IMR-90 (cell line): ENCODE measurements at regions not wholly inside any gene's neighbourhood (a gene's known extent, or its start where the extent isn't known, plus 50 kb on each side); places are given as distances from the start of the nearest gene placed in this dataset.

Experiments used
- ATAC-seq: fragments of 200-7000 bp; cut with Tn5 transposase; 2 replicates; pipeline ENCODE4 v1.9.1; 2020; ENCODE audit warnings: low read depth, mild to moderate bottlenecking, moderate library complexity
- BruUV-seq: library from RNA; stranded (reverse); fragments of 400-500 nt; replicated peaks from 2 replicates; lab custom pipeline; 2021; lab: Mats Ljungman, UMichigan
- CTCF ChIA-PET: fragments of 300-600 bp; formaldehyde crosslinking; extraction: SDS; loops from one replicate; lab custom pipeline; 2021; ENCODE audit warnings: antibody characterized with exemption; lab: Yijun Ruan, JAX
- POLR2A ChIA-PET: fragments of 300-600 bp; sonication (Branson Sonifier 250); formaldehyde crosslinking; loops from one replicate; lab custom pipeline; 2022; ENCODE audit warnings: antibody characterized with exemption; ENCODE audit not compliant: unreplicated experiment; lab: Charles Lee
- DNase-seq: peaks from one replicate; pipeline ENCODE4 v3.0.0; 2013
- H2AFZ ChIP-seq: replicated peaks from 2 replicates; pipeline ENCODE3; 2013; ENCODE audit warnings: low read length, mild to moderate bottlenecking; ENCODE audit not compliant: poor library complexity
- H2AK5ac ChIP-seq: 2 replicates; pipeline ENCODE4 v1.6.1; 2013; ENCODE audit warnings: low read depth, low read length, inconsistent platforms
- H2AK9ac ChIP-seq: replicated peaks from 2 replicates; pipeline ENCODE3; 2013; ENCODE audit warnings: mild to moderate bottlenecking, low read depth, low read length, moderate library complexity; ENCODE audit not compliant: poor library complexity
- H2BK120ac ChIP-seq: 2 replicates; pipeline ENCODE4 v1.6.1; 2013; ENCODE audit warnings: low read depth, low read length, inconsistent platforms
- H2BK15ac ChIP-seq: 3 replicates; pipeline ENCODE4 v1.6.1; 2013; ENCODE audit warnings: low read depth, low read length, inconsistent platforms
- H2BK20ac ChIP-seq: 2 replicates; pipeline ENCODE4 v1.6.1; 2013; ENCODE audit warnings: low read depth, mild to moderate bottlenecking, inconsistent platforms, low read length, moderate library complexity
- H2BK5ac ChIP-seq: 2 replicates; pipeline ENCODE4 v1.6.1; 2013; ENCODE audit warnings: mild to moderate bottlenecking, low read depth, low read length, inconsistent platforms; ENCODE audit not compliant: poor library complexity, severe bottlenecking
- H3K14ac ChIP-seq: replicated peaks from 2 replicates; pipeline ENCODE4 v1.6.1; 2013; ENCODE audit warnings: low read depth, low read length, inconsistent platforms
- H3K18ac ChIP-seq: 2 replicates; pipeline ENCODE4 v1.6.1; 2013; ENCODE audit warnings: low read depth, low read length, control low read depth
- H3K23ac ChIP-seq: 2 replicates; pipeline ENCODE4 v1.6.1; 2013; ENCODE audit warnings: low read depth, low read length, inconsistent platforms
- H3K27ac ChIP-seq: 2 replicates; pipeline ENCODE4 v1.5.1; 2013; ENCODE audit warnings: mild to moderate bottlenecking, control low read depth, low read length; ENCODE audit not compliant: insufficient read depth
- H3K27me3 ChIP-seq: 2 replicates; pipeline ENCODE4 v1.6.1; 2013; ENCODE audit warnings: low read length; ENCODE audit not compliant: control insufficient read depth, insufficient read depth
- H3K36me3 ChIP-seq: 2 replicates; pipeline ENCODE4 v1.6.1; 2013; ENCODE audit warnings: low read length, mixed read lengths; ENCODE audit not compliant: control insufficient read depth, insufficient read depth
- H3K4ac ChIP-seq: 2 replicates; pipeline ENCODE4 v1.6.1; 2013; ENCODE audit warnings: low read depth, low read length, inconsistent platforms
- H3K4me1 ChIP-seq: 2 replicates; pipeline ENCODE4 v1.6.1; 2013; ENCODE audit warnings: low read length, mixed read lengths; ENCODE audit not compliant: control insufficient read depth, insufficient read depth
- H3K4me2 ChIP-seq: 2 replicates; pipeline ENCODE4 v1.6.1; 2013; ENCODE audit warnings: low read depth, mild to moderate bottlenecking, control low read depth, low read length, moderate library complexity
- H3K4me3 ChIP-seq: 2 replicates; pipeline ENCODE4 v1.5.1; 2013; ENCODE audit warnings: low read depth, mild to moderate bottlenecking, control low read depth, low read length, moderate library complexity; ENCODE audit not compliant: insufficient read depth
- H3K56ac ChIP-seq: 2 replicates; pipeline ENCODE4 v1.6.1; 2013; ENCODE audit warnings: low read length, inconsistent platforms; ENCODE audit not compliant: insufficient read depth; ENCODE audit errors: extremely low read depth
- H3K79me1 ChIP-seq, 2 experiments: 2 replicates each; pipeline ENCODE4 v1.6.1; 2013; ENCODE audit warnings: low read length in 2 of 2, inconsistent platforms in 1 of 2, low read depth in 1 of 2
- H3K9ac ChIP-seq: 2 replicates; pipeline ENCODE4 v1.6.1; 2013; ENCODE audit warnings: low read depth, low read length, control low read depth
- H3K9me1 ChIP-seq: 2 replicates; pipeline ENCODE4 v1.6.1; 2013; ENCODE audit warnings: low read length, inconsistent platforms; ENCODE audit not compliant: insufficient read depth
- H3K9me3 ChIP-seq: 2 replicates; pipeline ENCODE4 v1.6.1; 2013; ENCODE audit warnings: low read length; ENCODE audit not compliant: control insufficient read depth, insufficient read depth
- H4K20me1 ChIP-seq: 2 replicates; pipeline ENCODE4 v1.6.1; 2013; ENCODE audit warnings: low read length, inconsistent platforms; ENCODE audit not compliant: insufficient read depth
- H4K5ac ChIP-seq: 2 replicates; pipeline ENCODE4 v1.6.1; 2013; ENCODE audit warnings: mild to moderate bottlenecking, low read depth, low read length, control low read depth
- H4K8ac ChIP-seq, 2 experiments: 2 replicates each; pipeline ENCODE4 v1.6.1; 2013; ENCODE audit warnings: low read depth in 2 of 2, low read length in 2 of 2, control low read depth in 1 of 2, inconsistent platforms in 1 of 2
- H4K91ac ChIP-seq: 2 replicates; pipeline ENCODE4 v1.6.1; 2013; ENCODE audit warnings: low read depth, low read length, inconsistent platforms; ENCODE audit not compliant: insufficient read depth
- BHLHE40 ChIP-seq: fragments of 150-350 bp; IDR thresholded peaks from 2 replicates; pipeline ENCODE4 v1.6.1; 2016; ENCODE audit warnings: mild to moderate bottlenecking, low read depth, low read length
- CEBPB ChIP-seq: IDR thresholded peaks from 2 replicates; pipeline ENCODE4 v1.6.1; 2012; ENCODE audit warnings: low read depth, low read length, improper control_type of control experiment
- CHD1 ChIP-seq: IDR thresholded peaks from 2 replicates; pipeline ENCODE4 v1.6.1; 2012; ENCODE audit warnings: low read depth, low read length, improper control_type of control experiment
- FOS ChIP-seq: fragments of 150-350 bp; IDR thresholded peaks from 2 replicates; pipeline ENCODE4 v1.6.1; 2016; ENCODE audit warnings: low read depth, low read length
- MAFK ChIP-seq: IDR thresholded peaks from 2 replicates; pipeline ENCODE4 v1.6.1; 2012; ENCODE audit warnings: low read depth, low read length, improper control_type of control experiment
- MAZ ChIP-seq: IDR thresholded peaks from 2 replicates; pipeline ENCODE4 v1.6.1; 2012; ENCODE audit warnings: low read depth, mild to moderate bottlenecking, low read length, improper control_type of control experiment, moderate library complexity, borderline replicate concordance
- MXI1 ChIP-seq: IDR thresholded peaks from 2 replicates; pipeline ENCODE4 v1.6.1; 2012; ENCODE audit warnings: low read depth, mild to moderate bottlenecking, low read length, moderate library complexity, borderline replicate concordance
- NFE2L2 ChIP-seq: fragments of 150-350 bp; IDR thresholded peaks from 2 replicates; pipeline ENCODE4 v1.6.1; 2016; ENCODE audit warnings: low read depth, mild to moderate bottlenecking, low read length
- POLR2A ChIP-seq: IDR thresholded peaks from 2 replicates; pipeline ENCODE4 v1.6.1; 2012; ENCODE audit warnings: mild to moderate bottlenecking, low read depth, low read length
- RAD21 ChIP-seq: IDR thresholded peaks from 2 replicates; pipeline ENCODE4 v1.6.1; 2012; ENCODE audit warnings: low read length, improper control_type of control experiment
- RCOR1 ChIP-seq: IDR thresholded peaks from 2 replicates; pipeline ENCODE4 v1.6.1; 2012; ENCODE audit warnings: mild to moderate bottlenecking, low read length, improper control_type of control experiment; ENCODE audit not compliant: insufficient replicate concordance
- RFX5 ChIP-seq: IDR thresholded peaks from 2 replicates; pipeline ENCODE4 v1.8.0; 2012; ENCODE audit warnings: low read depth, mild to moderate bottlenecking, low read length, moderate library complexity
- SMC3 ChIP-seq: fragments of 150-350 bp; IDR thresholded peaks from 2 replicates; pipeline ENCODE4 v1.6.1; 2016; ENCODE audit warnings: low read depth, mild to moderate bottlenecking, antibody characterized with exemption, low read length, moderate library complexity
- WGBS, 2 experiments: methylation state at CpG; one replicate each; pipeline versions ENCODE4 v1.1.5 to v1.1.7; 2013; ENCODE audit warnings: missing lambda C conversion rate in 2 of 2; ENCODE audit not compliant: insufficient read length in 1 of 2; ENCODE audit errors: extremely low coverage in 2 of 2; 5-methylcytosine and 5-hydroxymethylcytosine counted together
- dilution Hi-C: fragments of 300-500 bp; cut with HindIII; formaldehyde crosslinking; loops from one replicate; pipeline ENCODE4 v1.14.3; 2018; ENCODE audit warnings: low sequenced_read_pairs; ENCODE audit not compliant: unreplicated experiment
- in situ Hi-C: fragments of 300-500 bp; cut with MboI; formaldehyde crosslinking; loops from 3 replicates; pipeline ENCODE4 v1.14.3; 2019; ENCODE audit warnings: low sequenced_read_pairs, inconsistent platforms, mixed read lengths
- intact Hi-C: fragments of 100-400 bp; cut with micrococcal nuclease; formaldehyde crosslinking; loops from 2 replicates; pipeline ENCODE4 v1.10.0; 2022
- TF ChIP-seq, protein P1 (sequence below): fragments of 150-350 bp; IDR thresholded peaks from 2 replicates; pipeline ENCODE4 v1.6.1; 2016; ENCODE audit warnings: low read depth, mild to moderate bottlenecking, low read length, moderate library complexity, borderline replicate concordance
- TF ChIP-seq, protein P2 (sequence below): fragments of 150-350 bp; IDR thresholded peaks from 2 replicates; pipeline ENCODE4 v1.6.1; 2017; ENCODE audit warnings: mild to moderate bottlenecking, antibody characterized with exemption, low read length, low read depth
- TF ChIP-seq, protein P3 (sequence below): conservative IDR thresholded peaks from 2 replicates; pipeline ENCODE4 v1.5.1; 2012; ENCODE audit warnings: mild to moderate bottlenecking, low read depth, low read length, improper control_type of control experiment

DNA sequence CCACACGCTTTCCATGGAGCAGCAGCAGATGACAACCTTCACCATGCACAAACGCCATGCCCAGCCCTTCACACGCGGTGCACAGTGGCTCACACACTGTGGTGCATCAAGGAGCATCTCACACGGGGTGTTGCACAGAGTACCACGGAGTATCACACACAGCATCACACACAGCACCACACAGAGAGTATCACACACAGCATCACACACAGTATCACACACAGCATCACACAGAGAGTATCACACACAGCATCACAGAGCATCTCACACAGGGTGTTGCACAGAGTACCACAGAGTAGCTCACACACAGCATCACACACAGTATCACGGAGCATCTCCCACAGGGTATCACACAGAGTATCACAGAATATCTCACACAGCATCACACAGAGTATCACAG lies 122.2 kb upstream of the RAB4A start:
- dilution Hi-C loops (no loop called here), in situ Hi-C loops (no loop called here), intact Hi-C loops (no loop called here)
- no peak overlapping the region for H3K23ac ChIP-seq
- no peaks in the 10 kb centered on the region; the same call in 1 of the 2 replicates for H3K9me3 ChIP-seq
- ChIA-PET POLR2A (no interaction called here), CTCF (no interaction called here)
- peaks cover 48% of the 10 kb centered on the region for H3K27me3 ChIP-seq
- H3K18ac ChIP-seq = no peak overlapping the region
- no peak overlapping the region for H4K91ac ChIP-seq
- no peak overlapping the region for H2BK120ac ChIP-seq
- no peak overlapping the region for H2AK5ac ChIP-seq
- H4K8ac ChIP-seq = no peak overlapping the region
- no peak overlapping the region for H2BK20ac ChIP-seq
- no peaks in the 10 kb centered on the region for H3K36me3 ChIP-seq
- no peak overlapping the region for H3K9ac ChIP-seq
- H2AK9ac ChIP-seq = no peak overlapping the region
- ATAC-seq (no peak), DNase-seq (no peak)
- WGBS, 2 experiments = 62% methylated on average over 7 of the region's 7 CpGs; no CpG with 5 or more reads in 1 of the 2 experiments
- H3K4me1 ChIP-seq = peaks cover 1% of the 10 kb centered on the region; the same call in 1 of the 2 replicates
- BruUV-seq = no TSS peak
- H3K4me2 ChIP-seq = no peak overlapping the region
- H3K4me3 ChIP-seq = no peak overlapping the region
- H3K27ac ChIP-seq = no peak overlapping the region
- H4K5ac ChIP-seq = no peak overlapping the region
- no peaks in the 10 kb centered on the region for H3K79me1 ChIP-seq
- no peak overlapping the region for H2BK5ac ChIP-seq
- no peak overlapping the region for H2BK15ac ChIP-seq
- H2AFZ ChIP-seq = no peak overlapping the region
- no peaks in the 10 kb centered on the region for H4K20me1 ChIP-seq
- no peak overlapping the region for H3K14ac ChIP-seq
- no peak for TF ChIP-seq CHD1
- TF ChIP-seq RAD21 = no peak
- no peak for TF ChIP-seq BHLHE40
- TF ChIP-seq POLR2A = no peak
- no peak for TF ChIP-seq NFE2L2
- TF ChIP-seq, protein P1, sequence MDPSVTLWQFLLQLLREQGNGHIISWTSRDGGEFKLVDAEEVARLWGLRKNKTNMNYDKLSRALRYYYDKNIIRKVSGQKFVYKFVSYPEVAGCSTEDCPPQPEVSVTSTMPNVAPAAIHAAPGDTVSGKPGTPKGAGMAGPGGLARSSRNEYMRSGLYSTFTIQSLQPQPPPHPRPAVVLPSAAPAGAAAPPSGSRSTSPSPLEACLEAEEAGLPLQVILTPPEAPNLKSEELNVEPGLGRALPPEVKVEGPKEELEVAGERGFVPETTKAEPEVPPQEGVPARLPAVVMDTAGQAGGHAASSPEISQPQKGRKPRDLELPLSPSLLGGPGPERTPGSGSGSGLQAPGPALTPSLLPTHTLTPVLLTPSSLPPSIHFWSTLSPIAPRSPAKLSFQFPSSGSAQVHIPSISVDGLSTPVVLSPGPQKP = no peak
- TF ChIP-seq RCOR1 = no peak
- TF ChIP-seq, protein P2, sequence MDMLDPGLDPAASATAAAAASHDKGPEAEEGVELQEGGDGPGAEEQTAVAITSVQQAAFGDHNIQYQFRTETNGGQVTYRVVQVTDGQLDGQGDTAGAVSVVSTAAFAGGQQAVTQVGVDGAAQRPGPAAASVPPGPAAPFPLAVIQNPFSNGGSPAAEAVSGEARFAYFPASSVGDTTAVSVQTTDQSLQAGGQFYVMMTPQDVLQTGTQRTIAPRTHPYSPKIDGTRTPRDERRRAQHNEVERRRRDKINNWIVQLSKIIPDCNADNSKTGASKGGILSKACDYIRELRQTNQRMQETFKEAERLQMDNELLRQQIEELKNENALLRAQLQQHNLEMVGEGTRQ = no peak
- TF ChIP-seq RFX5 = no peak
- TF ChIP-seq FOS = no peak
- no peak for TF ChIP-seq MXI1
- TF ChIP-seq MAFK = no peak
- no peak for TF ChIP-seq MAZ
- TF ChIP-seq, protein P3, sequence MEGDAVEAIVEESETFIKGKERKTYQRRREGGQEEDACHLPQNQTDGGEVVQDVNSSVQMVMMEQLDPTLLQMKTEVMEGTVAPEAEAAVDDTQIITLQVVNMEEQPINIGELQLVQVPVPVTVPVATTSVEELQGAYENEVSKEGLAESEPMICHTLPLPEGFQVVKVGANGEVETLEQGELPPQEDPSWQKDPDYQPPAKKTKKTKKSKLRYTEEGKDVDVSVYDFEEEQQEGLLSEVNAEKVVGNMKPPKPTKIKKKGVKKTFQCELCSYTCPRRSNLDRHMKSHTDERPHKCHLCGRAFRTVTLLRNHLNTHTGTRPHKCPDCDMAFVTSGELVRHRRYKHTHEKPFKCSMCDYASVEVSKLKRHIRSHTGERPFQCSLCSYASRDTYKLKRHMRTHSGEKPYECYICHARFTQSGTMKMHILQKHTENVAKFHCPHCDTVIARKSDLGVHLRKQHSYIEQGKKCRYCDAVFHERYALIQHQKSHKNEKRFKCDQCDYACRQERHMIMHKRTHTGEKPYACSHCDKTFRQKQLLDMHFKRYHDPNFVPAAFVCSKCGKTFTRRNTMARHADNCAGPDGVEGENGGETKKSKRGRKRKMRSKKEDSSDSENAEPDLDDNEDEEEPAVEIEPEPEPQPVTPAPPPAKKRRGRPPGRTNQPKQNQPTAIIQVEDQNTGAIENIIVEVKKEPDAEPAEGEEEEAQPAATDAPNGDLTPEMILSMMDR = no peak
- no peak for TF ChIP-seq CEBPB
- TF ChIP-seq SMC3 = no peak
- H3K4ac ChIP-seq = no peak overlapping the region
- H3K56ac ChIP-seq = no peak overlapping the region
- H3K9me1 ChIP-seq = no peaks in the 10 kb centered on the region
